DMS53 (cell line): ENCODE measurements at regions not wholly inside any gene's neighbourhood (a gene's known extent, or its start where the extent isn't known, plus 50 kb on each side); places are given as distances from the start of the nearest gene placed in this dataset.
"Not testable (repeated sequence)": the region's sequence is repeated elsewhere in the genome, so short reads cannot be mapped to it uniquely, and the experiment has no call there.

Experiments used
- DNase-seq: peaks from one replicate; lab custom pipeline; 2025; lab: John Stamatoyannopoulos, UW

DNA sequence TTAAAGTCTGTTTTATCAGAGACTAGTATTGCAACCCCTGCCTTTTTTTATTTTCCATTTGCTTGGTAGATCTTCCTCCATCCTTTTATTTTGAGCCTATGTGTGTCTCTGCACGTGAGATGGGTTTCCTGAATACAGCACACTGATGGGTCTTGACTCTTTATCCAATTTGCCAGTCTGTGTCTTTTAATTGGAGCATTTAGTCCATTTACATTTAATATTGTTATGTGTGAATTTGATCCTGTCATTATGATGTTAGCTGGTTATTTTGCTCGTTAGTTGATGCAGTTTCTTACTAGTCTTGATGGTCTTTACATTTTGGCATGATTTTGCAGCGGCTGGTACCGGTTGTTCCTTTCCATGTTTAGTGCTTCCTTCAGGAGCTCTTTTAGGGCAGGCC lies 381.5 kb upstream of the ZEB2 start:
- DNase-seq = not testable (repeated sequence)

DNA sequence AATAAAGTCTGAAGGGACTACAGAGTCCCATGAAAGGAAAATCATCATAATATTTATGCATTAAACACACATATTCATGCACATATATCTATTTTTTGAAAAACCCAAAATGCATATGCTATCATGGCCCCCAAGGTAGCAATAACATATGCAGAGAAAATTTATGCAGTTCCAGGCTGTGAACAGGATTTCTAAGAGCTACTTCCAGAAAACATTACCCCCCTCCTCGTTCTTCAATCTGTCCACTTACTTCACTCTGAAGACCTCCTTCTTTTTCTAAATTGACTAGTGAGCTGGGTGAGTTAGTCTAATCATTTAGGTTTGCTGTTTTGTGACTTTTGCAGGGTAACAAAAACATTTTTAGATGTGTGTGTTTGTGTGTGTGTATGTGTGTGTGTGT lies 376.4 kb upstream of the ZEB2 start:
- no peak for DNase-seq

DNA sequence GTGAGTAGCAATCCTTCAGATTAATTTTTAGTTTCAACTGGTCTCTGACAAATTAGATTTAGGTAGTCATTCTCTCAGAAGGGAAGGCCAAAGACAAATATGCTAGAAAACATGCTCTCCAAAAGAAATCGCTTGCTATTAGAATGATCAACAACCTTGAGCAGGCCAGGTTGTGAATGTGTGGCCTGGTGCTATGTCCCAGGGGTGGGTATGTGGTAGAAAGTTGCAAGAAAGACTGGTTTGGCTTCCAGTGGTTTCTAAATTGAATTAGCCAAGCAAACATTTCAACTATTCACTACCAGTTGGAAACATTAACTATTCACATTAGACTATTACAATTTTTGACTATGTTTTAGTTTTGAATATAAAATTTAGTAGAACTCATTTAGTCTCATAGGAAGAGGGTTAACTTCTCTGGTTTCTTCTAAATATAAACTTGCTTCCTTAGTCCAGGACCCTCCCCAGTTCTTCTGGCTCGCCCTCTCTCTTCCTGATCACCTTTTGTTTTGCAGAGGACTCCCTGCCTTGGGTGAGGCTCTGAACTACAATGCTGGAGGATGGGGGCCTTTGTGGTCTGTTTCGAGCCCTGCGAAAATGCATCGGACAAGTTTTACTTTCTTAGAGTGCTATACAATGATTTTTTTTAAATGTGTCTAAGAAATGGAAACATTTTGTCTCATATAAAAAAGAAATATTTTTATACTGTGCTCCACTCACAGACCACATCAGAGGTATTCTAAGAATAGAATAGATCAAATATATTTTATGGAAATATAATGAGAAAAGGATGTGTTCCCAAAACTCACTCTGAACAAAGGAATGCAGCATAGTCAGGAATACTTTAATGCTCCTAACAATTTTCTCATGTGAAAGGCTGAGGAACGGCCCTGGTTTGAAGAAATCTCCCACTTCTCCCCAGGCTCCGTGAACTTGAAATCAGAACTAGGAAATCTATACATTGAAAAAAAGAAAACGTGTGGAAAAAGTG lies 375.0 kb upstream of the ZEB2 start:
- DNase-seq = no peak

DNA sequence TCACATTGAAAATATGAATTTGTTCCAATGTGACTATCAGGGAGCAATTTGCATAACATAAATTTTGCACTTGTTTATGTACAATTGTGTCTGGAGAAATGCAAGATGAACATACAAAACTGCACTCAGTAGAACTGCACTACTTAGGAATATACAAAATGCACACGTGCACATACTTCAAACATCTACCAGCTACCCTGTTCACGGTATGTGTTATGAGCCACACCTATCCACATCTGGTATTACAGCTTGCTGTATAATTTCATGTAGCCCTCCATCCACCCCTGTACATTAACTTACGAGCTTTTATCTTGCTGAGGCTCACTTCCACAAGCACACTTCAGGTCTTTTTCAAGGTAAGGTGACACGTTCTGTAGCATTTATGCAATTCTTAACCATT lies 373.5 kb upstream of the ZEB2 start:
- DNase-seq = no peak

DNA sequence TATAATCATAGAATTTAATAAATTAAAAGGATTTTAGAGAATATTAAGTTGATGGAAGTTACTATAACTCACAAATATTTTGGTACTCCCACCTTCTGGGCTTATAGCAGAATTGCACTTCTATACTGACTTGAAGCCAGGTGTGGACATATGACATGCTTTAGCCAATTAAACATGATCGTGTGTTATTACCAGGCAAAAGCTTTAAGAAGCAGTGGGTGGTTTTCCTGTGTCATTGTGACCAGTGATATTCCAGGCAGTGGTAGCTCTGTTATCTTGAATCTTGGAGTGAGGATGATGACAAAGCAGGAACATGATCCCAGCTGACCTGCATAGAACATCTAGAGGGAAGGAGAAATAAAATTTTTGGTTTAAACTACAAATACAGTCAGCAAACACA lies 370.9 kb upstream of the ZEB2 start:
- peak; percentile 14 for DNase-seq

DNA sequence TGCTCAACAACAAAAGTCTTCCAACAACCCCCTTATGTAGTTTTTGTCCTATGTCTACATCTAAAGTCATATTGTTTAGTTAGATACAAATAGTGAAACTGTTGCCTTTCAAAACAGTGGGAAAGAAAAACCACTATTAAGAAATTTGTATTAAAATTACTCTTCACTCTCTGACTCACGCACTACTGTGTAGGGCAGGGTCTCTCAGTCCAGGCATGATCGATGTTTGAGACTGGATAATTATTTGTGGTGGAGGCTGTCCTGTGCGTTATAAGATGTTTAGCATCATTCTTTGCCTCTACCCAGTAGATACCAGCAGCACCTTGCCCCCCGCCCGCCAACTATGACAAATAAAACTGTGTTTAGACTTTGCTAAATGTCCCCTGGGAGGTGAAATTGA lies 369.4 kb upstream of the ZEB2 start:
- no peak for DNase-seq

DNA sequence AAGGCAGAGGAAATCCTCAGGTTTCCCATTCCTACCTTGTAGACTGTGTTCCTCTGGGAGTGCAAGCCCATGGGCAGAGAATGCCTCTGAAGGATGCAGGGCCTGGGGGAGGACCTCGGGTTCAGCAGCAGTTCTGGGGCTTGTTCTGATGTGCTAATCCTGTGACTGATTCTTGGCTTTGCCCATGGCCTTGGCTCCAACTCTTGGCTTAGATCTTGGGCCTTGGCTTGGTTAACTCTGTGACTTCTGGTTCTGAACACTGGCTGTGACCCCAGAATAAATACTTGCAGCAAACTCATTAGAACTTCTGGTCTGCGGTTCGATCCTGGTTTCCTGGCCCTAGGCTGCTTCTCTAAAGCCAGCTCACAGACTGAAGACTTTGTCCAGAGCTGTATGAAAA lies 366.9 kb upstream of the ZEB2 start:
- DNase-seq = no peak

DNA sequence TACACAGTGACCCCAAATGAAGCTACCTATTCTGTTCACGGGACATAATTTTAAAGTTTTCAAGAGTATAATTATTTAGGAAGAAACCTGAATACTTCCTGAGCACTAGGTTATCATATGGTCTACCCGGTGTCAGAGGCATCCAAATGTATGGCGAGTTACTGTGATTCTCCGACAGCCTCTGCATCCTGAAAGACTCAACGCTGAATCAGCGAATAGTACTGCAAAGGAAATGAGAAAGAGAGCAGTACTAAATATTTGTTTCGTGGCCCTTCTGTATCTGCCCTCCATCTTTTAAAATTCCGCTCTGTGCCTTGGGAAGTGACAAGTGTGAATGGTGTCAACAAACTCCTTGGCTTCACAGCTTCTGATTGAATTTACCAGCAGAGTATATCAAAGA lies 358.0 kb upstream of the ZEB2 start:
- DNase-seq = no peak

DNA sequence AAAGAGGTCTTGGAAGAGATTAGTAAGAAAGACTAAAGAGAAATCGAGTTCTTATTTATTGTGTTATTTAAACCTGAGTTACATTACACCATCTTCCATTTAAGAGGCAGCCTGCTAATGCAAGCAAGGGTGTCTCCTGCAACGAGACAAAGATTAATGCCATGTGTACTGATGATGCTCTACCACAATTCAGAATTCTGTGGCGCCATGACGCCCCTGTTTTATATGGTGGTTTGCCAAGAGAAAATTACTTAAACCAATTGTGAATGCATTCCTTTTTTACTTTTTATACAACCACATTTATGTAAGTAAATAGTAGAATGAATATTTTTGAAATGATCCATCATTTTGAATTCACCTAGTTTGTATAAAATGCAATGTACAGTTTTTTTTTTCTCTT lies 356.1 kb upstream of the ZEB2 start:
- DNase-seq = no peak

DNA sequence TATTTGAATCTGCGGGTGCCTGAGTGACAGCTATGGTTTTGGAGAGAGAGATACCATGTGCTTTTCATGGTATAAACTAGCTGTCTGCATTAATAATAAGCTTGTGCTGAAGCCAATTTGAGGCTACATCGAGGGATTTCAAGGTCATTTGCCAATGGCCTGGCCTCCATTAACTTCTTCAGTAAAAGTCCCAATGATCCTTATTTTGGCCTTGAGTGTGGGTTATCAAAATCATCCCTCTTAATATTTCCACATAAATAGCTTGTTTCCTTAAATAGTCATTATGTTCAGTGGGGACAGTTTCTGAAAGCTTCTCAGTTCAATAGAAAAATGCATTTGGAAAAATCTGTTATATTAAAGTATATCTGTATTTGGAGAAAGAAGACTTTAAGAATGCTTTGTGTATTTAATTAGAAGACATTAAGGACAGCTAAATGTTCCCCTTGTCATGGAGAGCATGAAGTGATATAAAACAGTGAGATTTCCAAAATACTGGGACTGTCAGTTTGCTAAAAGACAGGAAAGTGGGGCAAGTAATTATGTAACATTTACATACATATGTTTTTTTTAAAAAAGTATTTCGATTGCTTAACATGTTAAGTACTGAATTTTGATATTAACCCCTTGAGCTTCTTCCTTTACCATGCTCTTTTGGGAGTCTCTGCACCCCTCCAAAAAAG lies 355.5 kb upstream of the ZEB2 start:
- DNase-seq = no peak

DNA sequence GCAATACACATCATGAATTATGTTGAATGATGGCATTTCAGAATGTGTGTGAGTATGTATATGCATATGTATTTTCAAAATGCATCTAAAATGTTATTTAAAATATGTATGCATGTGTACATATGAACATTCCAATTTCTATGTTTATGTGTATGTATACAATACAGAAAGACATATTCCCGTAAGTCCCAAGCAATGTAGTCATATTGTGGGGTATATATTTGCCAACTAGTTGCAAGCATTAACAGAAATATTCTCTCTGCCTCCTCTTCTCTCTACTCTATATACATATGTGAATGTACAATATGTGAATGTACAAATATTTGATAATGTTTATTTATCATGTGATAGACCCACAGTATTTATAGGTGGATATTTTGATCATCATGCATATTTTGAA lies 345.8 kb upstream of the ZEB2 start:
- DNase-seq = no peak

DNA sequence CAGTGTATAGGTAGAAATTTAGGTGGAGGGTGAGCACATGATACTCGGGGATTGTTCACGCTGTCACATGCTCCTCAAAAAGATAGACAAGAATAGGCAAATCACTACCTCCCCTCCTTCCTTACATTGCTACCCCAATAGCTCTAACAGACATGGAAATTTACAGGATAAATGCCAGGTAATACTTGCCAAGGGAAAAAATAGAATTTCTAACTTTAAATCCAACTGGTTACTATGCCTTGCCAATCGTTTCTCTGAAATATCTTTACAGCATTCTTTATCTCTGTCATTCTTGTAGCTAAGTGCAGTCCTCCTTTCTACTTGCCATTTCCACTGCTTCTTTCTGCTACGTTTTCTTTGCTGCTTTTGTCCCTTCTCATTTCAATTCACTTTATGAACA lies 339.8 kb upstream of the ZEB2 start:
- DNase-seq = no peak

DNA sequence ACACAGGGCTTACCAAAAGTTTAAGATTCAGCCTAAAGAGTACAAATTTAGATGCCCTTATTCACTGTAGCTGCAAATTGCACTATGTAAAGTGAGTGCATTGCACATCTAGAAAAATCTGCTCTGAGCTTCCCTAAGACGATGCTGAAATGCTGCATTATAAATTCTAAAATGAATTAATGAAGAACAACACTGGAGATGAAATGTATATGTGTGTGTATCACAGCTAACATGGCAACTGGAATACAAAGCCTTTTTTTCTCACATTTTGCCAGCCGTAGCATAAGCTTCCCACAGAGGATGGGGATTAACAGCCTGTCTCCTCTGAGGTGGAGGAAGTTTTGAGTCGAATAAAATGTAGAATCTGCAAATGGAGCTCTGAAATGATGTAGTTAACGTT lies 338.3 kb upstream of the ZEB2 start:
- DNase-seq = no peak

DNA sequence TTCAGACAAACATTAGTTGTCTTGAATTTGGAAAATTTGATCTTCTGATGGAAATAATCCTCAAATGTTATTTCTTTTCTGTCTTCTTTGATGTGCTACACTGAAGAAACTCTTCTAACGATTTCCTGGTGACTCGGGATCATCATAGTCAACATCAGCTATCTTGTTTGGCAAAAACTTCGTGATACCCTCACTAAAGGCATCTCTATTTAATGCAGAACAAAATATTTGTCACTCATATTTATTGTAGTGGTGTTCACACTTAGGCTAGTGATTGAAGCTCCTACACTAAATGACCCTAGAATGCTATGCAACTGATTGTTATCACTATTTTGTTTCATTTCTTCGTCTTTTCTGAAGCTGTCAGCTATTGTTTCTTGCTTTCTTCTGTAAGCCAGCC lies 334.7 kb upstream of the ZEB2 start:
- DNase-seq = no peak

DNA sequence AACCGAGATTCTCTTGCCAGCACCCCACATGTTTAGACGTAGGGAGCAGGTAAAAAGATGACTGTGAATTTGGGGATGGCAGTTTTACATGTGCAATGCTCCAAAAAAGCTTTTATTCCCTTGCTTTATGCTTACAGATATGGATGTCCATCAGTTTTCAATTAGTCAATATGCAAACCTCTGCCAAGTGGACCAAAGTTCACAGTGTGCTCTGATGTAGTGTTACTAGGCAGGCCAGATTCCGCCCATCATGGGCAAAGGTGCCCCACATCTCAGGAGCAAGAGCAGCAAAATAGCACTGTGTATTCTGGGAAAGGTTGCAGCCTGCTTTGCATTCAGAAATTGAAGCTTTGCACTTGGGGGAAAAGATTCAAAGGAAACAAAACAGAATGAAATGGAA lies 329.7 kb upstream of the ZEB2 start:
- no peak for DNase-seq

DNA sequence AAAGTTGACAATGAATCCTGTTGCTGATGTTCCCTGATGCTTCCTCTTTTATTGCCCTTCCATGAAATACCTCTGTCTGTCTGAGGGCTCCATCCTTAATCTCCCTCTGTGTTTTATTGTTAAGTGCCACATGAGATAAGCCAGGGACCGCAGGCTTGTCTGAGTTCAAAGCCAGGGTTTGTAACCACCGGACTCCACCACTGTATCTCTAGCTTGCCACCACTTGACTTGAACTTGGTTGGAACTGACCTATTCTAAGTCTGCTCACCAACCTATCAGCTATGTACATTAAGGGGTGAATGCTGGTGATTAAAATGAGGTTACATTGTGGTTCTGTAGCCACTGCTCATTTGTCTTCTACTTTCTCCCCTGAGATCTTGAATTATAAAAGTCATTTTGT lies 328.5 kb upstream of the ZEB2 start:
- DNase-seq = no peak

DNA sequence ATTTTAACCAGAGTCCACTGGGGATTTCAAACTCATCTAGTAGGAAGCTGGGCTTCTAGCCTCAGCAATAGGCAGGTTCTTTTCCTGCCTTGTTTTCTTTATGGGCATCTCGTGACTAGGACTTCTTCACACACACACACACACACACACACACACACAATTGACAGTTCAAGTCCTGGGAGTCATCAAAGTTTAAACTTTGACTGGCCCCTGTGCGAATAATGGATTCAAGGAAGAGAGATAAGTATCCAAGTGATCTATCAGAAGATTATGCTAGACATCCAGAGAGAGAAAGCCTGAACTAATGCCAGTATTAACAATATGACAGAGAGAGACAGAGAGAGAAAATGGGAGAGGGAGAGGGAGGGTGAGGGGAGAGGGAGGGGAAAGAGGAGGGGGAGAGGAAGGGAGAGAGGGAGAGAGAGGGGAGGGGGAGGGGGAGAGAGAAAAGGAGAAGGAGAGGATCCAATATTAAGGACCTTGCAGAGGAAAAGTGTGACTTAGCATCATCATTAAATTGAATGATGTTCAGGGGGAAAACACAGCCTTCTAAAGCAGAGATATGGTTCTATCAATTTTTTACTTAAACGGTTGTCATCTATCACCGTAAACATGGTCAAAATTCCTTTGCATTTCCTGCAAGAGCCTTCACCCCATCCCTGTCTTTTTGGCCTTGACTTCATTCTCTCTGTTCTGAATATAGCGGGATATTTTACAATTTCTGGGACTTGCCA lies 327.6 kb upstream of the ZEB2 start:
- no peak for DNase-seq

DNA sequence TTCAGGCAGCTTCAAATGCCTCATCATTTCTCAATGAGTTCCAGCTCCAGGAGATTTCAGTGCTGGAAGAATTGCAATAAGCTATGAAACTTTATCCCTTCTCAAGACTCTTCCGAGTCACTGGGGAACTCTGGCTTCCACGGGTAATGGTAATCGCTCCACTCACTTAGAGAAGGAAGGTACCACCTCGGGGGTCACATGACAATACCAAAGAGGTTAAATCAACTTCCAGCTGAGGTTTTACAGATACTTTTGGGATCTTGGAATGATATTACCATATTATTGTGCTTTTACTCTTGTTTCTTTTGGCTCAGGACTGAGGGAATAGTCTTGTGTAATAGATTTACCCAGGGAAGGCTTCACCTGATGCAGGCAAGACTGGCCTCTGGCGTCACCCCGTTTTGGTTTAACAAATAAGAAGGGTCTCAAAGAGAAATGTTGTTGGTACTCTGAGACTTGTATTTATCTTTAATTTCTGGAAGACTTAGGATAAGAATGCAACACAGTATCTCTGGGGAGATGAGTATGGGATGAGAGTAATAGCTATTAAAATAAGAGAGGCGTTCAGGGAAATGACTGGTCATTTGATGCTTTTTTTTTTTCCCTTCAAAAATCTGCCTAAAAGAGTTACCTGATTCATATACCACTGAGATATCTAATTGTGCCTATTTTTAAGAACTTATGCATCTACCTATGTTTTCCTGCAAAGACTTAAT lies 316.9 kb upstream of the ZEB2 start:
- DNase-seq = no peak

DNA sequence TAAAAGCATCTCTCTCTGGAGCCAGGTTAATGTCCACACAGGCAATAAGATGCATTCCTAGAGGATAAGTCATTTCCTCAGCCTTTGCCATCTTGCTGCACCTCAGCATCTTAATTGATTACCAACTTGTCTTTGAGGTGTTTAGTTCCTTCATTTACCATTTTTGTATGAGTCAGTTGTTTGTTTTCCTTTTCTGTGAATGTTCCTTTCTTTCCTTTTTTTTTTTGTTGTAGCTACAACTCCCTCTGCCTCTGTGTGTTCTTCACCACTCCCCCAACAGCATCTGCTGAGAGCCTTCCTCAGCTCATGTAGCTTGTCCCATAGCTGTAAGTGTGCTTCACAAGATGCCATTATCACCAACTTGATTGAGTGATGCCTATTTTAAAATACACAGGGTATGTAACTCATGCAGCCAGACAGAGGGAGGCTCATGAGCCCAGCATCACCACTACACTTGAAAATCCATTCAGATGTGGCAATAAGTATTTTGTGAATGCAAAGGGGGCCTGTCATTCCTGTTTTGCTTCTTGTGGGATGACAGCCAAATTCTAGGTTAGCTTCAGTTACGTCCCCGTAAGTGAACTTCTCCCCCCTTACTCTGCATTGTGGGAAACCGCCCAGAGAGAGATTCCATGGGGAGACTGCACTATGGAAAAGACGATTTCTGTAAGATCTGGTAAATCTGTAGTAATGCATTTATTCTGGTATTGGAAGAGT lies 315.9 kb upstream of the ZEB2 start:
- DNase-seq = no peak

DNA sequence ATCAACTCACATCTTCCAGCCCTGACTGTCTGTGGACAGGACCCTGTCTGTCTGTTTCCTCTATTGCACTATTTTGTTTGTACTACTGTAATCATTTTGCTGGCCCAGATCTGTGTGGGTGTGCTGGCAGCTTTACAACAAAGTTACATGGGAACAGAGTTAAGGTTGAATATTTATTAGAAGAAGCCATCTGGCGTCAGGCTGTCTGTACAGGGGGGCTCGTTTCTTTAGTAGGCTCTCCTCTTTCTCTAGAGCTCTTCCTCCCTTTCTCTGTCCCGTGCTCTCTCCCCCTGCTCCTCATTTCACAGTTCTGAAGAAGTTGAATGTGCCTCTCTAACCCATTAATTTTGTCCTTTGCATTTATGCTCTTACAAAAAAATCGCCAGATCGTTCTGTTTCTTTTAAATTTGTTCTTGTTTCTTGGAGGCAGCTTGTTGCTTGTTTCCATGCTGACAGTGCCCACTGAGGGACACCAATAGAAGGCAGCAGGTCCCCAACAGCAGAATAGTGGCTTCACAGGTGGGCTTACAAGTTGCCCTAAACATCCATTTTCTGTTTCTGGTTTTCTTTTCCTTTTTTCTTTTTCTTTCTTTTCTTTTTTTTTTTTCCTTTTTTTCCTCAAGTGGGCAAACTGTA lies 315.2 kb upstream of the ZEB2 start:
- DNase-seq = no peak

DNA sequence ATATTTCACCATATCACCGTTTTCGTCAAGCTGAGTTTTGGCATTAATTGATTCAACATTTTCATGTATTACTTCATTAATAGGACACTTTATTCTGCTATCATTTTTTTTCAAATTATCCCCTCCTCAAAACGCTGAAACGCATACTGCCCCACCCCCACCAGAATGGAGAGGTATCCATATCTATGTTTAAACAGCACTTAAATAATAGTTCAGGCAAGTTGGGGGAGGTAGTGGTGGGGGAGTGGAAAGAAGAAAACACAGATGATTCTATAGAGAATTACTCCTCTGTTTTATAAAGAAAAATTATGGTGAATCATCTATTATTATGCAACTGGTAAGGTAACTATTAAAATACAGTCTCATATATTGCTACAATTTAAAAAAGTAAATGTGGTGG lies 314.4 kb upstream of the ZEB2 start:
- DNase-seq = no peak
